Effector memory CD4-positive, alpha-beta T cell (primary cell): ENCODE measurements at regions not wholly inside any gene's neighbourhood (a gene's known extent, or its start where the extent isn't known, plus 50 kb on each side); places are given as distances from the start of the nearest gene placed in this dataset.

Experiments used
- DNase-seq, 3 donors: peaks; one replicate each; pipeline ENCODE4 v3.0.0-alpha.2; 2020
- H3K27ac ChIP-seq: 2 replicates; pipeline ENCODE4 v1.7.0; 2013; ENCODE audit warnings: mild to moderate bottlenecking, low read length, moderate library complexity; ENCODE audit not compliant: insufficient read depth, poor library complexity, severe bottlenecking
- H3K27me3 ChIP-seq: replicated peaks from 2 replicates; pipeline ENCODE4 v1.7.0; 2013; ENCODE audit warnings: mild to moderate bottlenecking, low read length; ENCODE audit not compliant: insufficient read depth, control insufficient read depth, poor library complexity, severe bottlenecking
- H3K36me3 ChIP-seq: 2 replicates; pipeline ENCODE4 v1.7.0; 2013; ENCODE audit warnings: mild to moderate bottlenecking, low read length, moderate library complexity; ENCODE audit not compliant: control insufficient read depth, insufficient read depth
- H3K4me1 ChIP-seq: 2 replicates; pipeline ENCODE4 v1.7.0; 2013; ENCODE audit warnings: low read length, mild to moderate bottlenecking; ENCODE audit not compliant: control insufficient read depth, insufficient read depth, poor library complexity, severe bottlenecking
- H3K4me3 ChIP-seq: 2 replicates; pipeline ENCODE4 v1.7.0; 2013; ENCODE audit warnings: low read length, low read depth, mild to moderate bottlenecking; ENCODE audit not compliant: insufficient read depth, poor library complexity, severe bottlenecking
- H3K9me3 ChIP-seq: 2 replicates; pipeline ENCODE4 v1.7.0; 2013; ENCODE audit warnings: mild to moderate bottlenecking, low read length, moderate library complexity; ENCODE audit not compliant: control insufficient read depth

DNA sequence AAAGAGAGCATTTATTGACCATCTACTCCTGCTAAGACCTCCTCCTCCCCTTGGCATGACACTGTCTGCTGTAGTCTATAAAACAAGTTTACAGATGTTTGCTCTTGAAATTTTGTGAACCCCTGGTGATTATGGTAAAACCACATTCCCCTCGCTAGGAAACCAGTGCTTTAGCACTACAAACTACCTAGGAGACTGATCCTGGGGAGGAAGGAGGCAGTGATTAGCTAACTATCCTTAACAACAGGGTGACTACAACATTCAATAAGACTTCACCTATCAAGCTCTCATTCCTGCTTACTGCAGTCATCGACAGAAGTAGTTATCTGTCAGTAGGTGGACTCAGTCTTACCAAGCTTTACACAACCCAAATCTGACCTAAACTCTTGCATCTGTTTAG, 371.3 kb downstream of the TUSC7 start:
- H3K9me3 ChIP-seq, result no peaks in the 10 kb centered on the region
- no peak overlapping the region for H3K4me3 ChIP-seq
- H3K36me3 ChIP-seq, result no peaks in the 10 kb centered on the region
- H3K27ac ChIP-seq, result no peak overlapping the region
- no peaks in the 10 kb centered on the region for H3K4me1 ChIP-seq
- H3K27me3 ChIP-seq, result no peaks in the 10 kb centered on the region
- no peak for DNase-seq

- no peaks in the 10 kb centered on the region for H3K4me1 ChIP-seq
- no peaks in the 10 kb centered on the region for H3K9me3 ChIP-seq
- no peak overlapping the region for H3K4me3 ChIP-seq
- no peak for DNase-seq
- no peaks in the 10 kb centered on the region for H3K27me3 ChIP-seq
- no peak overlapping the region for H3K27ac ChIP-seq
- H3K36me3 ChIP-seq, result no peaks in the 10 kb centered on the region
These were observed 374.7 kb downstream of the TUSC7 start for GRCh38 chr3:117084277-117084676.

GRCh38 chr3:117084739-117085270, 375.2 kb downstream of the TUSC7 start:
- DNase-seq, result no peak
- no peaks in the 10 kb centered on the region for H3K4me1 ChIP-seq
- H3K4me3 ChIP-seq, result no peak overlapping the region
- no peaks in the 10 kb centered on the region for H3K9me3 ChIP-seq
- no peaks in the 10 kb centered on the region for H3K36me3 ChIP-seq
- H3K27ac ChIP-seq, result no peak overlapping the region
- H3K27me3 ChIP-seq, result no peaks in the 10 kb centered on the region

DNA sequence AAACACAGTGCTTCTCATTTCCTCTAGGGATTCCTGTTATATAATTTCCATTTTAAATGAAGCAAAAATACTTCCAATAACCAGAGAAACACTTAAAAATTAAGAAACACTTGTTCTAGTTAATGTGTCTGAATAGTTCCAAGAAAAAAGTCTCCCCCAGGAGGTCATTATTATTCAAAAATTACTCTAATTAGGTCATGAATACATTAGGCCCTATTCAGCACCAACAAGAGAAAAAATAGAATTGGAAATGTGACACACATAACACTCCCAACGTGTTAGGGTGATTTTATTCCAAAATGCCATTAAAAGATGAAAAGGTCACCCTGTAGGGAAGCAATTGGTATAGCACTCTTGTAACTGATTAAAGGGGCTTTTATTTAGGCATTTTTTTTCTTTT, 382.1 kb downstream of the TUSC7 start:
- Histone ChIP-seq H3K27ac (no peak overlapping the region), H3K36me3 (no peaks in the 10 kb centered on the region), H3K4me1 (no peaks in the 10 kb centered on the region), H3K4me3 (no peak overlapping the region), H3K9me3 (no peaks in the 10 kb centered on the region), H3K27me3 (no peaks in the 10 kb centered on the region)
- DNase-seq, result no peak

DNA sequence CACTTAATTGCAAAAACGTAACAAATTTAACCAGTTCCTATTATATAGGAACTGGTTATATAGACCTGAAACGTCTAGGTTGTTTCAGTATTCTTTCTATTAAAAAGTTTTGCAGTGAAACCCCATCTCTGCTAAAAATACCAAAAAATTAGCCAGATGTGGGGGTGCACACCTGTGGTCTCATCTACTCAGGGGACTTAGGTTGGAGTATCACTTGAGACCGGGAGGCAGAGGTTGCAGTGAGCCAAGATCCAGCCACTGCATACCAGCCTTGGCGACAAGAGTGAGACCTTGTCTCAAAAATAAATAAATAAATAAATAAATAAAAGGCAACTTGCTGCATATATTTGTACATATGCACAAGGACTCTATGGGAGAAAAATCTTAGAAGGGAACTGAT, 387.0 kb downstream of the TUSC7 start:
- DNase-seq, result no peak
- H3K27me3 ChIP-seq, result no peaks in the 10 kb centered on the region
- H3K27ac ChIP-seq, result no peak overlapping the region
- no peaks in the 10 kb centered on the region for H3K4me1 ChIP-seq
- H3K36me3 ChIP-seq, result no peaks in the 10 kb centered on the region
- H3K4me3 ChIP-seq, result no peak overlapping the region
- no peaks in the 10 kb centered on the region for H3K9me3 ChIP-seq

DNA sequence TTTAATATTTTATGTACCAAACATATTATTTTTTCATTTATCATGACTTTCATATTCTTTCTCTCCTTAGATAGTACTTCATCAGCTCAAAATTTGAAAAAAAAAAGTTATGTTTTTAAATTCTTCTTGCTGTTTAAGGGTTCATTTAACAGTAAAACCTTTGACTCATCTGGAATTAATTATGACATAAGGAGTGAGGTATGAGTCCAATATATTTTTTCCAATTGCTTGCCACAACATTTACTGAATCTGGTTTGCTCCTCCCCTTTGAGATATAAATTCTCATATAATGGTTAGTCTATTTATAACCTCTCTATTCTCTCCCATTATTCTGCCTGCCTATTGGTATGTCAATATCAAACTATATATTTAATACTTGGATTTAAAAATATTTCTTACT, 387.8 kb downstream of the TUSC7 start:
- no peak for DNase-seq
- H3K36me3 ChIP-seq, result no peaks in the 10 kb centered on the region

DNA sequence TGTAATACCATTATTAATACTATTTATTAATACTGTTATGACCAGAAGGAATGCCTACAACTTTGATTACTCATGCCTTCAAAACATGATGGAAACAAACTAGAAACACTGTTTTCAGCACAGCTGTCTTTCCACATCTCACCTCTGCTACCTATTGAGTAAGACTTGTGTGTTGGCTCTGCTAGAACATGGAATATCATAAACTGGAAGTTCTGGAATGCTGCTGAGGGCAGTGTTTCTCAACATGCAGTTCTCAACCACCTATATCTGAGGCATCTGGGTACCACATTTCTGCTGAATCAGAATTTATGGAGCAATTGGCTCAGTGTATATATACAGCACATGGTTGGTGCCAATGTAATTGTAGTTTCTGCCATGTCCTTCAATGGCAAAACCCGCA, 392.1 kb downstream of the TUSC7 start:
- no peak for DNase-seq
- Histone ChIP-seq H3K27ac (no peak overlapping the region), H3K36me3 (no peaks in the 10 kb centered on the region), H3K4me1 (no peaks in the 10 kb centered on the region), H3K9me3 (no peaks in the 10 kb centered on the region), H3K27me3 (no peaks in the 10 kb centered on the region), H3K4me3 (no peak overlapping the region)

More for the DNA sequence above, 387.8 kb downstream of the TUSC7 start:
- H3K4me3 ChIP-seq, result no peak overlapping the region
- no peaks in the 10 kb centered on the region for H3K4me1 ChIP-seq
- H3K27ac ChIP-seq, result no peak overlapping the region
- H3K9me3 ChIP-seq, result no peaks in the 10 kb centered on the region
- no peaks in the 10 kb centered on the region for H3K27me3 ChIP-seq

GRCh38 chr3:117102426-117102825, 392.8 kb downstream of the TUSC7 start:
- no peak for DNase-seq
- Histone ChIP-seq H3K36me3 (no peaks in the 10 kb centered on the region), H3K9me3 (no peaks in the 10 kb centered on the region), H3K4me3 (no peak overlapping the region), H3K27me3 (no peaks in the 10 kb centered on the region), H3K27ac (no peak overlapping the region), H3K4me1 (no peaks in the 10 kb centered on the region)

DNA sequence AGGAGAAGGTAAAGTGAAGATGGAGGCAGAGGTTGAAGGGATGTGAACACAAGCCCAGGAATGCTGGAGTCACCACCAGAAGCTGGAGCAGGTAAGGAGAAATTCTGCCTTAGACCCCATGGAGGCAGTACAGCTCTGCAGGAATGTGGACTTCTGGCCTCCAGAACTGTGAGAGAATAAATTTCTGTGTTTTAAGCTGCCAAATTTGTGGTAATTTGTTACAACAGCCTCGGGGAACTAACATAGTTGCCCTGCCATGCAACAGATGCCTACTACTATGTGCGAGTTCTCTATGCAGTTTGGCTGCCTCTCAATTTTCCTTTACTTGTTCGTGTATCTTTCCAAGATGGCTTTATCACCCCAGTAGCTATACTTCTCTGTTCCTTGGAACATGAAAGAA, 394.1 kb downstream of the TUSC7 start:
- Histone ChIP-seq H3K36me3 (no peaks in the 10 kb centered on the region), H3K4me3 (no peak overlapping the region), H3K9me3 (no peaks in the 10 kb centered on the region), H3K27ac (no peak overlapping the region), H3K27me3 (no peaks in the 10 kb centered on the region), H3K4me1 (no peaks in the 10 kb centered on the region)
- DNase-seq, result no peak

GRCh38 chr3:117104381-117104780, 394.8 kb downstream of the TUSC7 start:
- Histone ChIP-seq H3K4me3 (no peak overlapping the region), H3K36me3 (no peaks in the 10 kb centered on the region), H3K4me1 (no peaks in the 10 kb centered on the region), H3K9me3 (no peaks in the 10 kb centered on the region), H3K27ac (no peak overlapping the region), H3K27me3 (no peaks in the 10 kb centered on the region)
- no peak for DNase-seq

DNA sequence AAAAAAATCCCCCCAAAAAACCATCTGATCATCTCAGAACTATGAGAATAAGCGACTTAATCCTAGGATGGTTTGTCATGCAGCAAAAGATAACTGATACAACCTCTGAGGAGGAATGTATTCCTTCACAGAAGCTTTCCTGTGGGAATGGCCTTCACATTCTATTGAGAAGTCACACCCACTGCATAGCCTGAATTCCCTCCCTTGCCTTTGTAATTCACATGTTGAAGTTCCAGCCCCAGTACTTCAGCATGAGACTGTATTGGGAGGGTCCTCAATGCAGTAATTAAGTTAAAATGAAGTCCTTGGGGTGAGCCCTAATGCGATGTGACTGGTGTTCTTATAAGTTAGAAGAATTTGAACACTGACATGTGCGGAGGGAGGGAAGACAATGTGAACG, 395.2 kb downstream of the TUSC7 start:
- no peaks in the 10 kb centered on the region for H3K4me1 ChIP-seq
- H3K27me3 ChIP-seq, result no peaks in the 10 kb centered on the region
- no peak overlapping the region for H3K4me3 ChIP-seq
- H3K27ac ChIP-seq, result no peak overlapping the region
- no peaks in the 10 kb centered on the region for H3K36me3 ChIP-seq
- no peak for DNase-seq
- H3K9me3 ChIP-seq, result no peaks in the 10 kb centered on the region
